Upper lobe of right lung (tissue), 1 donor: ENCODE measurements at regions not wholly inside any gene's neighbourhood (a gene's known extent, or its start where the extent isn't known, plus 50 kb on each side); places are given as distances from the start of the nearest gene placed in this dataset.

Experiments used
- ATAC-seq: fragments of 200-7000 bp; cut with Tn5 transposase; one replicate; pipeline ENCODE4 v1.9.1; 2020; ENCODE audit warnings: mild to moderate bottlenecking, moderate library complexity
- DNase-seq: peaks from one replicate; pipeline ENCODE4 v3.0.0-alpha.2; 2020
- H3K27ac ChIP-seq: fragments of 200-600 bp; one replicate; pipeline ENCODE4 v1.8.0; 2022
- H3K27me3 ChIP-seq: fragments of 200-600 bp; one replicate; pipeline ENCODE4 v1.8.0; 2022; ENCODE audit warnings: mild to moderate bottlenecking
- H3K36me3 ChIP-seq: fragments of 200-600 bp; one replicate; pipeline ENCODE4 v1.8.0; 2022
- H3K4me1 ChIP-seq: fragments of 200-600 bp; one replicate; pipeline ENCODE4 v1.8.0; 2022
- H3K4me3 ChIP-seq: fragments of 200-600 bp; one replicate; pipeline ENCODE4 v1.8.0; 2022; ENCODE audit warnings: mild to moderate bottlenecking
- H3K9me3 ChIP-seq: fragments of 200-600 bp; one replicate; pipeline ENCODE4 v1.8.0; 2022
- intact Hi-C: fragments of 100-400 bp; cut with DNase I; formaldehyde crosslinking; loops from one replicate; pipeline ENCODE4 v1.11.0; 2022
- TF ChIP-seq, protein P1 (sequence below): fragments of 200-600 bp; IDR thresholded peaks from one replicate; pipeline ENCODE4 v1.8.0; 2022; ENCODE audit warnings: antibody characterized with exemption
- donor health status: DM: no; HTN: yes; CAD: no; lungs with severe emphysema.

GRCh38 chr14:44291366-44291915 lies 215.6 kb downstream of the FSCB start:
- Histone ChIP-seq H3K36me3 (no peaks in the 10 kb centered on the region), H3K27me3 (no peaks in the 10 kb centered on the region), H3K9me3 (no peaks in the 10 kb centered on the region), H3K27ac (no peak overlapping the region), H3K4me1 (no peaks in the 10 kb centered on the region), H3K4me3 (no peak overlapping the region)
- TF ChIP-seq, protein P1, sequence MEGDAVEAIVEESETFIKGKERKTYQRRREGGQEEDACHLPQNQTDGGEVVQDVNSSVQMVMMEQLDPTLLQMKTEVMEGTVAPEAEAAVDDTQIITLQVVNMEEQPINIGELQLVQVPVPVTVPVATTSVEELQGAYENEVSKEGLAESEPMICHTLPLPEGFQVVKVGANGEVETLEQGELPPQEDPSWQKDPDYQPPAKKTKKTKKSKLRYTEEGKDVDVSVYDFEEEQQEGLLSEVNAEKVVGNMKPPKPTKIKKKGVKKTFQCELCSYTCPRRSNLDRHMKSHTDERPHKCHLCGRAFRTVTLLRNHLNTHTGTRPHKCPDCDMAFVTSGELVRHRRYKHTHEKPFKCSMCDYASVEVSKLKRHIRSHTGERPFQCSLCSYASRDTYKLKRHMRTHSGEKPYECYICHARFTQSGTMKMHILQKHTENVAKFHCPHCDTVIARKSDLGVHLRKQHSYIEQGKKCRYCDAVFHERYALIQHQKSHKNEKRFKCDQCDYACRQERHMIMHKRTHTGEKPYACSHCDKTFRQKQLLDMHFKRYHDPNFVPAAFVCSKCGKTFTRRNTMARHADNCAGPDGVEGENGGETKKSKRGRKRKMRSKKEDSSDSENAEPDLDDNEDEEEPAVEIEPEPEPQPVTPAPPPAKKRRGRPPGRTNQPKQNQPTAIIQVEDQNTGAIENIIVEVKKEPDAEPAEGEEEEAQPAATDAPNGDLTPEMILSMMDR = no peak
- ATAC-seq (no peak), DNase-seq (no peak)
- intact Hi-C loops = no loop called here

GRCh38 chr14:44287858-44288257 lies 219.2 kb downstream of the FSCB start:
- Histone ChIP-seq H3K4me3 (no peak overlapping the region), H3K27ac (no peak overlapping the region), H3K9me3 (no peaks in the 10 kb centered on the region), H3K27me3 (no peaks in the 10 kb centered on the region), H3K36me3 (no peaks in the 10 kb centered on the region), H3K4me1 (no peaks in the 10 kb centered on the region)
- TF ChIP-seq, protein P1 = no peak
- DNase-seq = no peak
- intact Hi-C loops = no loop called here
- ATAC-seq = no peak

GRCh38 chr14:44286201-44286600 lies 220.9 kb downstream of the FSCB start:
- H3K4me1 ChIP-seq = no peaks in the 10 kb centered on the region
- DNase-seq (no peak), ATAC-seq (no peak)
- no peaks in the 10 kb centered on the region for H3K36me3 ChIP-seq
- no peak overlapping the region for H3K4me3 ChIP-seq
- intact Hi-C loops = no loop called here
- TF ChIP-seq, protein P1 = no peak
- H3K9me3 ChIP-seq = no peaks in the 10 kb centered on the region
- H3K27ac ChIP-seq = no peak overlapping the region
- no peaks in the 10 kb centered on the region for H3K27me3 ChIP-seq

- H3K27ac ChIP-seq = no peak overlapping the region
- no peaks in the 10 kb centered on the region for H3K9me3 ChIP-seq
- DNase-seq (no peak), ATAC-seq (no peak)
- no peak overlapping the region for H3K4me3 ChIP-seq
- no peaks in the 10 kb centered on the region for H3K36me3 ChIP-seq
- TF ChIP-seq, protein P1 = no peak
- intact Hi-C loops = no loop called here
- no peaks in the 10 kb centered on the region for H3K27me3 ChIP-seq
- no peaks in the 10 kb centered on the region for H3K4me1 ChIP-seq
Measured at GRCh38 chr14:44283836-44284235, 223.2 kb downstream of the FSCB start.

- intact Hi-C loops = no loop called here
- TF ChIP-seq, protein P1 = no peak
- no peak overlapping the region for H3K27ac ChIP-seq
- no peak for ATAC-seq
- H3K4me3 ChIP-seq = no peak overlapping the region
- H3K4me1 ChIP-seq = no peaks in the 10 kb centered on the region
- no peaks in the 10 kb centered on the region for H3K36me3 ChIP-seq
- H3K27me3 ChIP-seq = no peaks in the 10 kb centered on the region
- DNase-seq = no peak
- H3K9me3 ChIP-seq = no peaks in the 10 kb centered on the region
Measured at GRCh38 chr14:44279357-44279756, 227.7 kb downstream of the FSCB start.

DNA sequence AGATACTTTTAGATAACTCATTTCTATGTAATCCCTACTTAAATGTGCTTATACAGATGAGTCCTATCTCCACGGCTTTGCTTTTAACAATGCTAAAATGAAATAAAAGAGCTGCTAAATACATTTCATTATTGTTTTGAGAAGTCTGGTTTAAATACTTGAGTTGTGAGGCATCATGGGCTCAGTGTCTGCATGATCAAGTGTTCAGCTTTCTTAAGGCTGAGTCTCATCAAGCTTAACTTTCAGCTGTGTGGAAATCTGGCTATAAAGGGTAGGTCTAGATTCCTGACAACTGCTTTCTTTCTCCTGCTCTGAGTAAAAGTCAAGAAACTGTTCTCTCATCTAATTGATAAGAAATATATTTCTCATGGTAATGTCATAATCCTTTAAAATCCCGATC lies 235.4 kb downstream of the FSCB start:
- no peak for DNase-seq
- TF ChIP-seq, protein P1 = no peak
- Histone ChIP-seq H3K9me3 (no peaks in the 10 kb centered on the region), H3K4me1 (no peaks in the 10 kb centered on the region), H3K27me3 (no peaks in the 10 kb centered on the region), H3K36me3 (no peaks in the 10 kb centered on the region), H3K27ac (no peak overlapping the region), H3K4me3 (no peak overlapping the region)
- no peak for ATAC-seq
- intact Hi-C loops = no loop called here
